WTC11 (cell line): ENCODE measurements at regions not wholly inside any gene's neighbourhood (a gene's known extent, or its start where the extent isn't known, plus 50 kb on each side); places are given as distances from the start of the nearest gene placed in this dataset.

Experiments used
- ATAC-seq: fragments of 200-7000 bp; cut with Tn5 transposase; 2 replicates; pipeline ENCODE4 v1.10.0; 2021; ENCODE audit warnings: mild to moderate bottlenecking, moderate library complexity
- CTCF ChIA-PET: fragments of 300-600 bp; sonication (Branson Sonifier 250); formaldehyde crosslinking; loops from one replicate; lab custom pipeline; 2021; ENCODE audit warnings: antibody characterized with exemption; lab: Charles Lee
- POLR2A ChIA-PET: fragments of 350-600 bp; sonication (Branson Sonifier 250); formaldehyde crosslinking; loops from one replicate; lab custom pipeline; 2021; ENCODE audit warnings: antibody characterized with exemption; lab: Charles Lee
- DNase-seq: peaks from one replicate; pipeline ENCODE4 v3.0.0; 2021; ENCODE audit warnings: low spot score
- H3K27ac Mint-ChIP-seq: 2 replicates; pipeline ENCODE4 v1.8.0; 2021; ENCODE audit warnings: mixed read lengths
- H3K27me3 Mint-ChIP-seq: 2 replicates; pipeline ENCODE4 v1.8.0; 2021; ENCODE audit warnings: low read depth, mild to moderate bottlenecking, moderate library complexity, mixed read lengths
- H3K36me3 Mint-ChIP-seq: 2 replicates; pipeline ENCODE4 v1.8.0; 2021; ENCODE audit warnings: mixed read lengths
- H3K4me1 Mint-ChIP-seq: 2 replicates; pipeline ENCODE4 v1.8.0; 2022; ENCODE audit warnings: mixed read lengths
- H3K4me3 Mint-ChIP-seq: 2 replicates; pipeline ENCODE4 v1.8.0; 2021; ENCODE audit warnings: mild to moderate bottlenecking, moderate library complexity, mixed read lengths
- H3K9me3 Mint-ChIP-seq: 2 replicates; pipeline ENCODE4 v1.8.0; 2021; ENCODE audit warnings: mixed read lengths
- ATF2 ChIP-seq: sonication (generic); formaldehyde crosslinking; IDR thresholded peaks from 2 replicates; pipeline ENCODE4 v1.8.1; 2022; ENCODE audit warnings: low read depth, missing genetic modification reagents, borderline replicate concordance
- CBFB ChIP-seq: sonication (generic); formaldehyde crosslinking; IDR thresholded peaks from 2 replicates; pipeline ENCODE4 v1.8.1; 2022; ENCODE audit warnings: mild to moderate bottlenecking, low read depth, missing genetic modification reagents
- CREM ChIP-seq: sonication (generic); formaldehyde crosslinking; IDR thresholded peaks from 2 replicates; pipeline ENCODE4 v1.8.1; 2022; ENCODE audit warnings: mild to moderate bottlenecking, missing genetic modification reagents, moderate library complexity
- ELF4 ChIP-seq: sonication (generic); formaldehyde crosslinking; IDR thresholded peaks from 2 replicates; pipeline ENCODE4 v1.8.1; 2022; ENCODE audit warnings: low read depth, mild to moderate bottlenecking, moderate library complexity, missing genetic modification reagents
- GTF2I ChIP-seq: fragments of 250-450 bp; sonication (Bioruptor Pico); conservative IDR thresholded peaks from 2 replicates; pipeline ENCODE4 v1.4.0; 2021; ENCODE audit warnings: mild to moderate bottlenecking
- KAT7 ChIP-seq: sonication (generic); formaldehyde crosslinking; IDR thresholded peaks from 2 replicates; pipeline ENCODE4 v1.8.1; 2023; ENCODE audit warnings: missing genetic modification reagents, mild to moderate bottlenecking, borderline replicate concordance
- MYBL2 ChIP-seq: sonication (generic); formaldehyde crosslinking; IDR thresholded peaks from 2 replicates; pipeline ENCODE4 v1.8.1; 2023; ENCODE audit warnings: mild to moderate bottlenecking, moderate library complexity, missing genetic modification reagents
- NFATC4 ChIP-seq: fragments of 250-450 bp; sonication (Bioruptor Pico); IDR thresholded peaks from 2 replicates; pipeline ENCODE4 v1.9.0; 2021; ENCODE audit warnings: mild to moderate bottlenecking
- NFE2L1 ChIP-seq: sonication (generic); formaldehyde crosslinking; IDR thresholded peaks from 2 replicates; pipeline ENCODE4 v1.8.1; 2023; ENCODE audit warnings: missing genetic modification reagents
- RELA ChIP-seq: sonication (generic); formaldehyde crosslinking; IDR thresholded peaks from 2 replicates; pipeline ENCODE4 v1.8.1; 2022; ENCODE audit warnings: missing genetic modification reagents, mild to moderate bottlenecking, borderline replicate concordance
- SOX15 ChIP-seq: fragments of 250-450 bp; sonication (Bioruptor Pico); IDR thresholded peaks from 2 replicates; pipeline ENCODE4 v1.9.0; 2021; ENCODE audit warnings: mild to moderate bottlenecking
- TP53 ChIP-seq: sonication (generic); formaldehyde crosslinking; IDR thresholded peaks from 2 replicates; pipeline ENCODE4 v1.8.1; 2023; ENCODE audit warnings: mild to moderate bottlenecking, missing genetic modification reagents
- ZNF219 ChIP-seq: sonication (generic); formaldehyde crosslinking; IDR thresholded peaks from 2 replicates; pipeline ENCODE4 v1.8.0; 2023; ENCODE audit warnings: missing genetic modification reagents, mild to moderate bottlenecking, borderline replicate concordance
- ZNF232 ChIP-seq: sonication (generic); formaldehyde crosslinking; IDR thresholded peaks from 2 replicates; pipeline ENCODE4 v1.8.0; 2022; ENCODE audit warnings: mild to moderate bottlenecking, missing genetic modification reagents
- ZNF416 ChIP-seq: fragments of 250-450 bp; sonication (Bioruptor Pico); IDR thresholded peaks from 2 replicates; pipeline ENCODE4 v1.9.0; 2021; ENCODE audit warnings: mild to moderate bottlenecking, inconsistent platforms
- ZNF532 ChIP-seq: fragments of 250-450 bp; sonication (Bioruptor Pico); IDR thresholded peaks from 2 replicates; pipeline ENCODE4 v1.9.0; 2021; ENCODE audit warnings: mild to moderate bottlenecking, borderline replicate concordance
- TF ChIP-seq, protein P1 (sequence below): sonication (generic); formaldehyde crosslinking; IDR thresholded peaks from 2 replicates; pipeline ENCODE4 v1.8.1; 2023; ENCODE audit warnings: mild to moderate bottlenecking, missing genetic modification reagents
- TF ChIP-seq, protein P2 (sequence below): sonication (generic); formaldehyde crosslinking; IDR thresholded peaks from 2 replicates; pipeline ENCODE4 v1.8.0; 2022; ENCODE audit warnings: mild to moderate bottlenecking, missing genetic modification reagents
- TF ChIP-seq, protein P3 (sequence below): fragments of 250-450 bp; sonication (Bioruptor Pico); IDR thresholded peaks from 2 replicates; pipeline ENCODE4 v1.9.0; 2021; ENCODE audit warnings: mild to moderate bottlenecking
- TF ChIP-seq, protein P4 (sequence below): sonication (generic); formaldehyde crosslinking; IDR thresholded peaks from 2 replicates; pipeline ENCODE4 v1.8.1; 2023; ENCODE audit warnings: mild to moderate bottlenecking, moderate library complexity, missing genetic modification reagents
- TF ChIP-seq, protein P5 (sequence below): fragments of 250-450 bp; sonication (Bioruptor Pico); IDR thresholded peaks from 2 replicates; pipeline ENCODE4 v1.9.0; 2021; ENCODE audit warnings: mild to moderate bottlenecking

GRCh38 chr17:68134731-68135130 lies 99.2 kb downstream of the KPNA2 start (continued):
- TF ChIP-seq, protein P1, sequence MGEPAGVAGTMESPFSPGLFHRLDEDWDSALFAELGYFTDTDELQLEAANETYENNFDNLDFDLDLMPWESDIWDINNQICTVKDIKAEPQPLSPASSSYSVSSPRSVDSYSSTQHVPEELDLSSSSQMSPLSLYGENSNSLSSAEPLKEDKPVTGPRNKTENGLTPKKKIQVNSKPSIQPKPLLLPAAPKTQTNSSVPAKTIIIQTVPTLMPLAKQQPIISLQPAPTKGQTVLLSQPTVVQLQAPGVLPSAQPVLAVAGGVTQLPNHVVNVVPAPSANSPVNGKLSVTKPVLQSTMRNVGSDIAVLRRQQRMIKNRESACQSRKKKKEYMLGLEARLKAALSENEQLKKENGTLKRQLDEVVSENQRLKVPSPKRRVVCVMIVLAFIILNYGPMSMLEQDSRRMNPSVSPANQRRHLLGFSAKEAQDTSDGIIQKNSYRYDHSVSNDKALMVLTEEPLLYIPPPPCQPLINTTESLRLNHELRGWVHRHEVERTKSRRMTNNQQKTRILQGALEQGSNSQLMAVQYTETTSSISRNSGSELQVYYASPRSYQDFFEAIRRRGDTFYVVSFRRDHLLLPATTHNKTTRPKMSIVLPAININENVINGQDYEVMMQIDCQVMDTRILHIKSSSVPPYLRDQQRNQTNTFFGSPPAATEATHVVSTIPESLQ (CRISPR knock-in tag), result no peak
- TF ChIP-seq ELF4 (CRISPR knock-in tag) (no peak), SOX15 (no peak), KAT7 (no peak), ATF2 (no peak), RELA (CRISPR knock-in tag) (no peak)
- TF ChIP-seq, protein P2, sequence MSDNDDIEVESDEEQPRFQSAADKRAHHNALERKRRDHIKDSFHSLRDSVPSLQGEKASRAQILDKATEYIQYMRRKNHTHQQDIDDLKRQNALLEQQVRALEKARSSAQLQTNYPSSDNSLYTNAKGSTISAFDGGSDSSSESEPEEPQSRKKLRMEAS (CRISPR knock-in tag), result no peak
- TF ChIP-seq, protein P3, sequence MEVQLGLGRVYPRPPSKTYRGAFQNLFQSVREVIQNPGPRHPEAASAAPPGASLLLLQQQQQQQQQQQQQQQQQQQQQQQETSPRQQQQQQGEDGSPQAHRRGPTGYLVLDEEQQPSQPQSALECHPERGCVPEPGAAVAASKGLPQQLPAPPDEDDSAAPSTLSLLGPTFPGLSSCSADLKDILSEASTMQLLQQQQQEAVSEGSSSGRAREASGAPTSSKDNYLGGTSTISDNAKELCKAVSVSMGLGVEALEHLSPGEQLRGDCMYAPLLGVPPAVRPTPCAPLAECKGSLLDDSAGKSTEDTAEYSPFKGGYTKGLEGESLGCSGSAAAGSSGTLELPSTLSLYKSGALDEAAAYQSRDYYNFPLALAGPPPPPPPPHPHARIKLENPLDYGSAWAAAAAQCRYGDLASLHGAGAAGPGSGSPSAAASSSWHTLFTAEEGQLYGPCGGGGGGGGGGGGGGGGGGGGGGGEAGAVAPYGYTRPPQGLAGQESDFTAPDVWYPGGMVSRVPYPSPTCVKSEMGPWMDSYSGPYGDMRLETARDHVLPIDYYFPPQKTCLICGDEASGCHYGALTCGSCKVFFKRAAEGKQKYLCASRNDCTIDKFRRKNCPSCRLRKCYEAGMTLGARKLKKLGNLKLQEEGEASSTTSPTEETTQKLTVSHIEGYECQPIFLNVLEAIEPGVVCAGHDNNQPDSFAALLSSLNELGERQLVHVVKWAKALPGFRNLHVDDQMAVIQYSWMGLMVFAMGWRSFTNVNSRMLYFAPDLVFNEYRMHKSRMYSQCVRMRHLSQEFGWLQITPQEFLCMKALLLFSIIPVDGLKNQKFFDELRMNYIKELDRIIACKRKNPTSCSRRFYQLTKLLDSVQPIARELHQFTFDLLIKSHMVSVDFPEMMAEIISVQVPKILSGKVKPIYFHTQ (CRISPR knock-in tag), result no peak

GRCh38 chr17:68135141-68135887 lies 99.8 kb downstream of the KPNA2 start:
- peaks cover 11% of the 10 kb centered on the region for H3K4me1 Mint-ChIP-seq
- CTCF ChIA-PET, result interaction anchor here (0.6 kb wide), 1 partner anchor 112 kb away, joined by 3 read pairs; no protein-coding TSS in a partner anchor
- POLR2A ChIA-PET, result no interaction called here

DNA sequence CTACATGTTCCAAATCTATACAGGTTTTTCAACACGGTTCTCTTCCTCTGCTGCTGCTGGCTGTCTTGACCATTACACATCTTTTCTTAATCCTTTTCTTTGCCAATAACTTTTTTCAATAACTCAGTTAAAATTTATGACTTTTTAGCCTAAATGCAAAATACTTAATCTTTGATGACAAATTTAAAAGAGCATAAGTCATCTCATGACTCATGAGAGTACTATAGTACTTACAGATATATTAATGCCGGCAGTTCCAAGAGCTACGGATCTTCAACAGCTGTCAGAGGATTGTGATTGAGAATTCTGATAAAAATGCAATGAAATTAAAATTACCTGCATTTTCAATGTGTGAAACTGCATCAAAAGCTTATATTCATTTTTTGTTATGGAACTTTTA lies 105.5 kb downstream of the KPNA2 start:
- POLR2A ChIA-PET, result no interaction called here
- no peaks in the 10 kb centered on the region for H3K4me1 Mint-ChIP-seq
- H3K4me3 Mint-ChIP-seq, result no peak overlapping the region
- DNase-seq, result no peak
- no peak for ATAC-seq
- H3K27me3 Mint-ChIP-seq, result no peaks in the 10 kb centered on the region
- CTCF ChIA-PET, result no interaction called here
- H3K36me3 Mint-ChIP-seq, result no peaks in the 10 kb centered on the region
- no peaks in the 10 kb centered on the region for H3K9me3 Mint-ChIP-seq
- no peak overlapping the region for H3K27ac Mint-ChIP-seq
- TF ChIP-seq ZNF532 (CRISPR knock-in tag), result no peak
- TF ChIP-seq, protein P4, sequence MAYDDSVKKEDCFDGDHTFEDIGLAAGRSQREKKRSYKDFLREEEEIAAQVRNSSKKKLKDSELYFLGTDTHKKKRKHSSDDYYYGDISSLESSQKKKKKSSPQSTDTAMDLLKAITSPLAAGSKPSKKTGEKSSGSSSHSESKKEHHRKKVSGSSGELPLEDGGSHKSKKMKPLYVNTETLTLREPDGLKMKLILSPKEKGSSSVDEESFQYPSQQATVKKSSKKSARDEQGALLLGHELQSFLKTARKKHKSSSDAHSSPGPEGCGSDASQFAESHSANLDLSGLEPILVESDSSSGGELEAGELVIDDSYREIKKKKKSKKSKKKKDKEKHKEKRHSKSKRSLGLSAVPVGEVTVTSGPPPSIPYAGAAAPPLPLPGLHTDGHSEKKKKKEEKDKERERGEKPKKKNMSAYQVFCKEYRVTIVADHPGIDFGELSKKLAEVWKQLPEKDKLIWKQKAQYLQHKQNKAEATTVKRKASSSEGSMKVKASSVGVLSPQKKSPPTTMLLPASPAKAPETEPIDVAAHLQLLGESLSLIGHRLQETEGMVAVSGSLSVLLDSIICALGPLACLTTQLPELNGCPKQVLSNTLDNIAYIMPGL (CRISPR knock-in tag), result no peak
- no peak for TF ChIP-seq CBFB (CRISPR knock-in tag)
- no peak for TF ChIP-seq TP53 (CRISPR knock-in tag)
- no peak for TF ChIP-seq NFATC4 (CRISPR knock-in tag)
- TF ChIP-seq ZNF232 (CRISPR knock-in tag), result no peak
- no peak for TF ChIP-seq GTF2I (CRISPR knock-in tag)

More at GRCh38 chr17:68135141-68135887, 99.8 kb downstream of the KPNA2 start:
- Mint-ChIP-seq H3K36me3 (no peaks in the 10 kb centered on the region), H3K27me3 (no peaks in the 10 kb centered on the region), H3K27ac (no peak overlapping the region), H3K9me3 (no peaks in the 10 kb centered on the region), H3K4me3 (no peak overlapping the region)
- DNase-seq (no peak), ATAC-seq (no peak)
- TF ChIP-seq CREM (CRISPR knock-in tag), result no peak
- TF ChIP-seq, protein P5, sequence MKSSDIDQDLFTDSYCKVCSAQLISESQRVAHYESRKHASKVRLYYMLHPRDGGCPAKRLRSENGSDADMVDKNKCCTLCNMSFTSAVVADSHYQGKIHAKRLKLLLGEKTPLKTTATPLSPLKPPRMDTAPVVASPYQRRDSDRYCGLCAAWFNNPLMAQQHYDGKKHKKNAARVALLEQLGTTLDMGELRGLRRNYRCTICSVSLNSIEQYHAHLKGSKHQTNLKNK (CRISPR knock-in tag), result no peak
- no peak for TF ChIP-seq ZNF416
- no peak for TF ChIP-seq RELA (CRISPR knock-in tag)
- no peak for TF ChIP-seq ZNF219 (CRISPR knock-in tag)
- TF ChIP-seq MYBL2 (CRISPR knock-in tag), result no peak
- TF ChIP-seq NFE2L1 (CRISPR knock-in tag), result no peak
